KMS-11 (cell line): ENCODE measurements at regions not wholly inside any gene's neighbourhood (a gene's known extent, or its start where the extent isn't known, plus 50 kb on each side); places are given as distances from the start of the nearest gene placed in this dataset.

Experiments used
- H2AFZ ChIP-seq: fragments of 200-600 bp; sonication (generic); 2 replicates; pipeline ENCODE4 v1.6.1; 2016; ENCODE audit warnings: antibody characterized with exemption, mixed run types, low read depth
- H3K27ac ChIP-seq: fragments of 200-600 bp; sonication (generic); 2 replicates; pipeline ENCODE4 v1.6.1; 2016; ENCODE audit warnings: mild to moderate bottlenecking, mixed run types
- H3K27me3 ChIP-seq: fragments of 200-600 bp; sonication (generic); 2 replicates; pipeline ENCODE4 v1.6.1; 2017; ENCODE audit warnings: mild to moderate bottlenecking, low read depth, mixed run types, moderate library complexity; ENCODE audit not compliant: insufficient read depth
- H3K36me3 ChIP-seq: fragments of 200-600 bp; sonication (generic); 2 replicates; pipeline ENCODE4 v1.6.1; 2017; ENCODE audit warnings: mild to moderate bottlenecking, mixed run types; ENCODE audit not compliant: insufficient read depth
- H3K4me1 ChIP-seq: fragments of 200-600 bp; sonication (generic); 2 replicates; pipeline ENCODE4 v1.6.1; 2016; ENCODE audit warnings: mild to moderate bottlenecking, low read depth, mixed run types; ENCODE audit not compliant: poor library complexity, severe bottlenecking
- H3K4me2 ChIP-seq: fragments of 200-600 bp; sonication (generic); 2 replicates; pipeline ENCODE4 v1.7.0; 2016; ENCODE audit warnings: mild to moderate bottlenecking, mixed run types
- H3K4me3 ChIP-seq: fragments of 200-600 bp; sonication (generic); IDR thresholded peaks from 2 replicates; pipeline ENCODE4 v1.6.1; 2017; ENCODE audit warnings: low read depth, low read length, mixed read lengths; ENCODE audit not compliant: insufficient read depth
- H3K79me2 ChIP-seq: fragments of 200-600 bp; sonication (generic); 2 replicates; pipeline ENCODE4 v1.6.1; 2016; ENCODE audit warnings: low read depth, mixed run types; ENCODE audit not compliant: insufficient read depth
- H3K9ac ChIP-seq: fragments of 200-600 bp; sonication (generic); 2 replicates; pipeline ENCODE4 v1.6.1; 2016; ENCODE audit warnings: mild to moderate bottlenecking, mixed run types
- H4K20me1 ChIP-seq: fragments of 200-600 bp; sonication (generic); 2 replicates; pipeline ENCODE4 v1.6.1; 2016; ENCODE audit warnings: mild to moderate bottlenecking, mixed run types; ENCODE audit not compliant: insufficient read depth
- TF ChIP-seq, protein P1 (sequence below): fragments of 200-600 bp; sonication (generic); conservative IDR thresholded peaks from 2 replicates; pipeline ENCODE4 v1.6.1; 2017; ENCODE audit warnings: low read depth, mild to moderate bottlenecking, antibody characterized with exemption, low read length, moderate library complexity, mixed read lengths

DNA sequence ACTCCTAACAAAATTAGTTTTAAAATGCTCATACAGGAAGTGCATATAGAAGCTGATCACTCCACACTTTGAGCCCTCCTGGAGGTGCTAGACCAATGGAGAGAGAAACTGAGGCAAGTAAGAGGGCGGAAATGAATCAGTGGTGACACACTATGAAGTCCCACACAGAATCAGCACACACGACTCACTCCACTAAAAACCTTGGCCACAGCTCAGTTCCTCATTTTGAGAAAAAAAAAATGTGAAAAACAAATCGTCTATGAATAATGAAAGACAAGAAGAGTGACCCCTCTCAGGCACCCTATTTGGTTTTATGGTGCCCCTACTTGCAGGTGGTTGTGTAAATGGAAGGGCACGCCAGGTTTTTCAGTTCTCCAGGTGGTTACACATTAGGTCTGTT is 675.1 kb upstream of the BRINP3 start:
- H2AFZ ChIP-seq = no peak overlapping the region
- H3K9ac ChIP-seq = no peak overlapping the region
- no peak overlapping the region for H3K4me2 ChIP-seq
- H4K20me1 ChIP-seq = no peaks in the 10 kb centered on the region
- no peaks in the 10 kb centered on the region for H3K27me3 ChIP-seq
- H3K79me2 ChIP-seq = no peaks in the 10 kb centered on the region
- TF ChIP-seq, protein P1, sequence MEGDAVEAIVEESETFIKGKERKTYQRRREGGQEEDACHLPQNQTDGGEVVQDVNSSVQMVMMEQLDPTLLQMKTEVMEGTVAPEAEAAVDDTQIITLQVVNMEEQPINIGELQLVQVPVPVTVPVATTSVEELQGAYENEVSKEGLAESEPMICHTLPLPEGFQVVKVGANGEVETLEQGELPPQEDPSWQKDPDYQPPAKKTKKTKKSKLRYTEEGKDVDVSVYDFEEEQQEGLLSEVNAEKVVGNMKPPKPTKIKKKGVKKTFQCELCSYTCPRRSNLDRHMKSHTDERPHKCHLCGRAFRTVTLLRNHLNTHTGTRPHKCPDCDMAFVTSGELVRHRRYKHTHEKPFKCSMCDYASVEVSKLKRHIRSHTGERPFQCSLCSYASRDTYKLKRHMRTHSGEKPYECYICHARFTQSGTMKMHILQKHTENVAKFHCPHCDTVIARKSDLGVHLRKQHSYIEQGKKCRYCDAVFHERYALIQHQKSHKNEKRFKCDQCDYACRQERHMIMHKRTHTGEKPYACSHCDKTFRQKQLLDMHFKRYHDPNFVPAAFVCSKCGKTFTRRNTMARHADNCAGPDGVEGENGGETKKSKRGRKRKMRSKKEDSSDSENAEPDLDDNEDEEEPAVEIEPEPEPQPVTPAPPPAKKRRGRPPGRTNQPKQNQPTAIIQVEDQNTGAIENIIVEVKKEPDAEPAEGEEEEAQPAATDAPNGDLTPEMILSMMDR = no peak
- H3K27ac ChIP-seq = no peak overlapping the region
- no peaks in the 10 kb centered on the region for H3K36me3 ChIP-seq
- H3K4me1 ChIP-seq = no peaks in the 10 kb centered on the region
- no peak overlapping the region for H3K4me3 ChIP-seq

DNA sequence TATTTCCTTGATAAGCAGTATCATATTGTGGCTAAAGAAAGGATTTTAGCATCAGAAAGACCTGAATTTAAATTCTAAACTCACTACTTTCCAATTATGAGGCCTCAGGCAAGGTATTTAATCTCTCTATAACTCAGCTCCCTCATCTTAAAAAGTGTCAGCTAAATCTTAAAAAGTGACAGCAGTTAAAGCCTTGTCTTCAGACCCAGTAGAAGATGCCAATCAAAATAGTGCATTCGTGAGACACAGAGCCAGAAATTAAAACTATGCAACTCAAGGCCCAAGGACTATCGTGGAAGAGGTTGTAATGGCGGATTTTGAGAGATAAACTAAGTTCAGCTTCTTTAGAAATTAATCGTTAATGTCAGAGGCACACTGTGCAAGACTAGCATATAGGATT is 677.5 kb upstream of the BRINP3 start:
- TF ChIP-seq, protein P1 = no peak
- Histone ChIP-seq H2AFZ (no peak overlapping the region), H3K36me3 (no peaks in the 10 kb centered on the region)

DNA sequence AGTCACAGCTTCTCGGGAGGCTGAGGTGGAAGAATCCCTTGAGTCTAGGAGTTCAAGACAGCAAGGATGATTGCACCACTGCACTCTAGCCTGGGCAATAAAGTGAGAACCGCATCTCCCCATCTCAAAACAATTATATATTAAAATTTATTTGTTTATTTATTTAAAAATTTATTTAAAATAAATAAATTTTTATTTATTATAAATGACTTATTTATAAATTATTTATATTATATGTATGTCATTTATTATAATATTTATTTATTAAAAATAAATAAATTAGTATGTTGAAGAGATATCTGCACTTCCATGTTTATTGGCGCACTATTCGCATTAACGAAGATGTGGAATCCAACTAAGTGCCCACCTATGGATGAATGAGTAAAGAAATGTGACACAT is 683.2 kb upstream of the BRINP3 start:
- no peak overlapping the region for H2AFZ ChIP-seq
- no peaks in the 10 kb centered on the region for H3K4me1 ChIP-seq
- H3K4me3 ChIP-seq = no peak overlapping the region
- H3K27ac ChIP-seq = no peak overlapping the region
- no peaks in the 10 kb centered on the region for H3K79me2 ChIP-seq
- TF ChIP-seq, protein P1 = no peak
- H4K20me1 ChIP-seq = no peaks in the 10 kb centered on the region
- H3K4me2 ChIP-seq = no peak overlapping the region
- H3K36me3 ChIP-seq = no peaks in the 10 kb centered on the region
- H3K9ac ChIP-seq = no peak overlapping the region
- no peaks in the 10 kb centered on the region for H3K27me3 ChIP-seq

More for the DNA sequence above, 677.5 kb upstream of the BRINP3 start:
- no peak overlapping the region for H3K4me2 ChIP-seq
- no peaks in the 10 kb centered on the region for H3K79me2 ChIP-seq
- H3K4me3 ChIP-seq = no peak overlapping the region
- no peak overlapping the region for H3K9ac ChIP-seq
- H3K4me1 ChIP-seq = no peaks in the 10 kb centered on the region
- no peak overlapping the region for H3K27ac ChIP-seq
- no peaks in the 10 kb centered on the region for H4K20me1 ChIP-seq
- H3K27me3 ChIP-seq = no peaks in the 10 kb centered on the region

DNA sequence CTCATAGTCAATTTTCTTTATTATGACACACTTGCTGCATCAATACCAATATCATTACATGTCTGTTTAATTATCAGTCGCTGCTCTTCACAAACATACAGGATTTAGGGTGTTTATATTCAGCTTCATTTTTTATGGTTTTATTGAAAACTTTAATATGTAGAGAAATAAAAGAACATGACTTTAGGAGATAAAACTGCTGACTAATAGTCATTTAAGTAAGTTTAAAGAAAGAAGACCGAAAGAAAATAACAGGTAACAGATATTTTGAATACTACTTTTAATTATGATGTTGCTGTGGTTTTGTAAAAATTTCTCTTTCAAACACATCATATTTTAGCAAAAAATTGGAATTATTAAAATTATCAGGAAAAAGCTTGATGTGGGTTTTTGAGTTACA is 685.1 kb upstream of the BRINP3 start:
- TF ChIP-seq, protein P1 = no peak
- H3K4me2 ChIP-seq = no peak overlapping the region
- no peak overlapping the region for H3K27ac ChIP-seq
- no peaks in the 10 kb centered on the region for H3K27me3 ChIP-seq
- H2AFZ ChIP-seq = no peak overlapping the region
- H3K36me3 ChIP-seq = no peaks in the 10 kb centered on the region
- no peak overlapping the region for H3K4me3 ChIP-seq
- H3K9ac ChIP-seq = no peak overlapping the region
- H3K4me1 ChIP-seq = no peaks in the 10 kb centered on the region
- H4K20me1 ChIP-seq = no peaks in the 10 kb centered on the region
- no peaks in the 10 kb centered on the region for H3K79me2 ChIP-seq
